ENCODE measurements at regions not wholly inside any gene's neighbourhood (a gene's known extent, or its start where the extent isn't known, plus 50 kb on each side); places are given as distances from the start of the nearest gene placed in this dataset.

- no peak for DNase-seq
Observed at GRCh38 chr19:29372921-29373797, 152.6 kb upstream of the VSTM2B start.

- DNase-seq, result no peak
Observed at GRCh38 chr19:29375429-29376119, 150.2 kb upstream of the VSTM2B start.

- DNase-seq, result no peak
Observed at GRCh38 chr19:29376855-29377354, 148.9 kb upstream of the VSTM2B start.

- DNase-seq, result no peak
Observed at GRCh38 chr19:29378126-29378525, 147.7 kb upstream of the VSTM2B start.

- DNase-seq, result no peak
Observed at GRCh38 chr19:29378543-29379080, 147.2 kb upstream of the VSTM2B start.

- DNase-seq, result no peak
Observed at GRCh38 chr19:29379257-29380021, 146.4 kb upstream of the VSTM2B start.

GRCh38 chr19:29380581-29380980 lies 145.2 kb upstream of the VSTM2B start:
- no peak for DNase-seq

- DNase-seq, result no peak
Observed at GRCh38 chr19:29381353-29382203, 144.2 kb upstream of the VSTM2B start.

- no peak for DNase-seq
Observed at GRCh38 chr19:29383696-29384095, 142.1 kb upstream of the VSTM2B start.

- DNase-seq, result no peak
Observed at GRCh38 chr19:29384656-29385055, 141.1 kb upstream of the VSTM2B start.

GRCh38 chr19:29385191-29385795 lies 140.5 kb upstream of the VSTM2B start:
- DNase-seq, result no peak

- DNase-seq, result no peak
Observed at GRCh38 chr19:29386970-29387369, 138.8 kb upstream of the VSTM2B start.

- no peak for DNase-seq
Observed at GRCh38 chr19:29387586-29387985, 138.2 kb upstream of the VSTM2B start.

GRCh38 chr19:29389495-29389894 lies 136.3 kb upstream of the VSTM2B start:
- no peak for DNase-seq

GRCh38 chr19:29390742-29391141 lies 135.1 kb upstream of the VSTM2B start:
- DNase-seq, result no peak

- no peak for DNase-seq
Observed at GRCh38 chr19:29393915-29394460, 131.8 kb upstream of the VSTM2B start.

GRCh38 chr19:29395111-29395733 lies 130.6 kb upstream of the VSTM2B start:
- no peak for DNase-seq

GRCh38 chr19:29395734-29396414 lies 129.9 kb upstream of the VSTM2B start:
- no peak for DNase-seq

GRCh38 chr19:29396925-29397324 lies 128.9 kb upstream of the VSTM2B start:
- no peak for DNase-seq

- DNase-seq, result no peak
Observed at GRCh38 chr19:29397748-29398147, 128.0 kb upstream of the VSTM2B start.

Measured in skin of body (tissue), 1 donor.